Kidney epithelial cell (primary cell): ENCODE measurements at regions not wholly inside any gene's neighbourhood (a gene's known extent, or its start where the extent isn't known, plus 50 kb on each side); places are given as distances from the start of the nearest gene placed in this dataset.

Source experiments
- DNase-seq: peaks from one replicate; pipeline ENCODE4 v3.0.0-alpha.2; 2010; ENCODE audit warnings: low read depth
- H3K27me3 ChIP-seq: 2 replicates; pipeline ENCODE4 v1.6.0; 2011; ENCODE audit warnings: low read length; ENCODE audit not compliant: control insufficient read depth, insufficient read depth
- H3K36me3 ChIP-seq: 2 replicates; pipeline ENCODE4 v1.5.1; 2011; ENCODE audit warnings: low read length; ENCODE audit not compliant: control insufficient read depth, insufficient read depth
- H3K4me3 ChIP-seq: 2 replicates; pipeline ENCODE4 v1.5.1; 2011; ENCODE audit warnings: low read depth, mild to moderate bottlenecking, control low read depth, low read length
- TF ChIP-seq, protein P1 (sequence below): IDR thresholded peaks from 2 replicates; pipeline ENCODE4 v1.5.1; 2011; ENCODE audit warnings: mild to moderate bottlenecking, moderate library complexity, low read length, control low read depth, inconsistent platforms; ENCODE audit not compliant: insufficient read depth, poor library complexity, severe bottlenecking

DNA sequence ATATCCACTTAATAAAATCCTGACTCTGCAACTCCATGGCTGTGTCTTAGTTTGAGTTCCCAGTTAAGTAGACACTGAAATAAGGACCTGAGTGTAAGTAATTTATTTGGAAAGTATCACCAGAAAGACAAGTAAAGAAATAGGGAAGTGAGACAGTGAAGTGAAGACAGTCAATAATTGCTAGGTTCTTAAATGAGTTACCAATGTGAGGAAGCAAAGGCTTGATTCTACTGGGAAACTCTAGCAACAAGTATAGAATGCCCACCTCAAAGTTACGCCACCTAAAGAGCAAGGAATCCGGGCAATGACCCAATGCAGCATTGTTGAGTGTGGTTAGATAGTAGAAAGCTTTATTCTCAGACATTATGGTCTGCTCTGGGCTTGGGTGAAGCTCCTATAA lies 383.9 kb downstream of the TLR4 start:
- Histone ChIP-seq H3K36me3 (no peaks in the 10 kb centered on the region), H3K27me3 (no peaks in the 10 kb centered on the region), H3K4me3 (no peak overlapping the region)
- DNase-seq, result no peak
- TF ChIP-seq, protein P1, sequence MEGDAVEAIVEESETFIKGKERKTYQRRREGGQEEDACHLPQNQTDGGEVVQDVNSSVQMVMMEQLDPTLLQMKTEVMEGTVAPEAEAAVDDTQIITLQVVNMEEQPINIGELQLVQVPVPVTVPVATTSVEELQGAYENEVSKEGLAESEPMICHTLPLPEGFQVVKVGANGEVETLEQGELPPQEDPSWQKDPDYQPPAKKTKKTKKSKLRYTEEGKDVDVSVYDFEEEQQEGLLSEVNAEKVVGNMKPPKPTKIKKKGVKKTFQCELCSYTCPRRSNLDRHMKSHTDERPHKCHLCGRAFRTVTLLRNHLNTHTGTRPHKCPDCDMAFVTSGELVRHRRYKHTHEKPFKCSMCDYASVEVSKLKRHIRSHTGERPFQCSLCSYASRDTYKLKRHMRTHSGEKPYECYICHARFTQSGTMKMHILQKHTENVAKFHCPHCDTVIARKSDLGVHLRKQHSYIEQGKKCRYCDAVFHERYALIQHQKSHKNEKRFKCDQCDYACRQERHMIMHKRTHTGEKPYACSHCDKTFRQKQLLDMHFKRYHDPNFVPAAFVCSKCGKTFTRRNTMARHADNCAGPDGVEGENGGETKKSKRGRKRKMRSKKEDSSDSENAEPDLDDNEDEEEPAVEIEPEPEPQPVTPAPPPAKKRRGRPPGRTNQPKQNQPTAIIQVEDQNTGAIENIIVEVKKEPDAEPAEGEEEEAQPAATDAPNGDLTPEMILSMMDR, result no peak

DNA sequence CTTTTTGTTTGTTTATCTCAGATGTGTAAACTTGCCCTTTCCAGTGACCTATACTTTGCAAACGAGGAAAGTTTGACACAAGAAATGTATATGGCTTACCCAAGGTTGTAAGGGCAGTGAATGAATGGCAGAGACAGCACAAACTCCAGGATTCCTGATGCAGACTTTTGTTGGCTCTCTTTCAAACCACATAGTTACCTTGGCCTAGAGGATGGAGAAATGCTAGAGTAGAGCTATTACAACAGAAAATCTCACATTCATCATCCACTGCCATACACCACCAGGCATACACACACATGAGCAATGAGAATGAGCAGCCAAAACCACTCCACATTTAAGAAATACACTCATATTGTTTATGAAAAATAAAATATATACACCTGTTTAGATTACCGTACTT lies 387.0 kb downstream of the TLR4 start:
- Histone ChIP-seq H3K27me3 (no peaks in the 10 kb centered on the region), H3K4me3 (no peak overlapping the region), H3K36me3 (no peaks in the 10 kb centered on the region)
- no peak for DNase-seq
- TF ChIP-seq, protein P1, result no peak

DNA sequence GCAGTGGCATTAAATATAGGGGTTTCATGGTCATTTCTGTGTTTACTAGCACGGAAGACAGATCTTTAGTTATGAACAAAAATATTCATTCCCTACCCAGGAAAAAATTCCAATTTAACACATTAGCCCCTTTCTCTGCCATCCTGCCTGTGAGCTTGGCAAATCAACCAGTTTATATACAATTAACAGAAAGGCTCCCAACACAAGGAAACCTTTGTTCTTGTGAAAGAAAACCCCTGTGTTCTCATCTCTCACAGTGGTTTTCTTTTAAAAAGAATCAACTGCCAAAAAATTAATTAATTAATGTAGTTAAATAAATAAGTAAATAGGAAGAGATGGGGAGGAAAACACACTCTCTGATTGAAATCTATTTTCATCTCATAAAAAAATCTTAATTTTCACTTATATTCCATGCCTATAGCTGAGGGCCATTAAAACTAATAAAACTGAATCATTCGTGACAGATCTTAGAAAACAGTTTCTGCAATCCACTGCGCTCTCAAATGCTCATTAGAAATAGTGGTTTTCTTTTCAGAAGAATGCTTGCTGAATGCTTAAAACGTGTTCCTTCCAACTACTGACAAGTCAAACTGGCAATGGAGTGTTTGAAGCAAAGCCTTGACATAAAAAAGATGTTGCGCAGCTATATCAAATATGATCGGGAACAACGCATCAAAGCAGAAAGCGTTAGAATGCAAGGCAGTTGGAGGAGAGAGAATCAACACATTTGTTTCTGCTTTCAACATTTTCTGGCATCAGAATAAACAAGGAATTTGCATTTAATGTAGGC lies 387.7 kb downstream of the TLR4 start:
- no peak overlapping the region for H3K4me3 ChIP-seq
- TF ChIP-seq, protein P1, result no peak
- H3K27me3 ChIP-seq, result no peaks in the 10 kb centered on the region
- H3K36me3 ChIP-seq, result no peaks in the 10 kb centered on the region
- no peak for DNase-seq

DNA sequence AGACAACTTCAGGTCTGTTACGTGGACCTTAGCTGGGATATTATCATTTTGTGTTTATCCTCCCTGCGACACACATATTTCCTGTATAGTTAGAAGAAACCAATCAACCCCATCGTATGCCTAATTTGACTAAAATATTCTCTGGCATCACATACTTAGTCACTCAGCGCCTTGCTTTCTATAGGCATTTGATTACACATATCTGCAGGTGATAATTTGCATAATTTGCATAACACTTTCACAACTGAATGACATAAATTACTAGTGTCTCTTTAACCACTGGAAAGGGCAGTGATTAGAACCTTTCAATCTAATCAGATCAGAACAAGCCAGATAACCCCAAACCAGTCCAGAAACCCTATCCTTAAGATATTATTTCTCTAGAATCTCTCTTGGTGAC lies 390.2 kb downstream of the TLR4 start:
- Histone ChIP-seq H3K4me3 (no peak overlapping the region), H3K27me3 (no peaks in the 10 kb centered on the region), H3K36me3 (no peaks in the 10 kb centered on the region)
- DNase-seq, result no peak
- TF ChIP-seq, protein P1, result no peak

DNA sequence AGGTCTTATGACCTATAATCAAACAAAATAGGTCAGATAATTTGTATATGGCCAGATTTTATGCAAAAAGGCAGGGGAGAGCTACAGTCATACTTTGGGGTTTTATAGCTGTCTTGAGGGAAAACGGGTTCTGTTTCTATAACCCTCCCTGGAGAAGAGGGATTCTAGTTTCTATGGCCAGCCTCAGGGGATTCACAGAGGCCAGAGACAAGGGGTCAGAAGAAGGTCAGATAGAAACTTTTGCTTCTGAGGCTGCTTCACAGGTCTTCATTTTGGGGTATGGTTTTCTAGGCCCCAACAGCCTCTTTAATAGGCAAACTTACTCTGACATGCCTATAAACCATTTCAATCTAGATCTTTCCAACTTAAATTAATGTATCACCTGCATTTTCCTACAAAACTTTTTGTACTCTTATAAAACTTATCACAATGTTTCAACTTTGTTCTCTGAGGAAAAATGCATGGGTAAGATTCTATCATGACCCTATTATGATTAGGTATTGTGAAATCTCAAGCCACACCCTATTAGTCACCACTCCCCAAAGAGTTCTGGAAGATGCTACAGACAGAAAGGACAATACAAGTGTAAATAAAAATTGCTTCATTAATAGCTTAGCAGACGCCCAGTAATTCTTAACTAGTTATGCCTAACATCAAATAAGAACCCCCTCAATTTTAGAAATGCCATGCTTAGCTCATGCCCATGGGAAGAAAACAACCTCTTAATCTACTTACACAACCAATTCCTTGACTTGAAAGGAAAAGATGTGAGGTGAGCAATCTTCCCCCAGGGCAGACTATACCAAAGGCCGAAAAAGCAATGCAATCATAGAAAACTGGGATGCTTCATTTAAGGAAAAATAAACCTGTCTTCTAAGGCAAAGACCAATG lies 396.6 kb downstream of the TLR4 start:
- TF ChIP-seq, protein P1, result no peak
- Histone ChIP-seq H3K36me3 (no peaks in the 10 kb centered on the region), H3K27me3 (no peaks in the 10 kb centered on the region), H3K4me3 (no peak overlapping the region)
- no peak for DNase-seq

DNA sequence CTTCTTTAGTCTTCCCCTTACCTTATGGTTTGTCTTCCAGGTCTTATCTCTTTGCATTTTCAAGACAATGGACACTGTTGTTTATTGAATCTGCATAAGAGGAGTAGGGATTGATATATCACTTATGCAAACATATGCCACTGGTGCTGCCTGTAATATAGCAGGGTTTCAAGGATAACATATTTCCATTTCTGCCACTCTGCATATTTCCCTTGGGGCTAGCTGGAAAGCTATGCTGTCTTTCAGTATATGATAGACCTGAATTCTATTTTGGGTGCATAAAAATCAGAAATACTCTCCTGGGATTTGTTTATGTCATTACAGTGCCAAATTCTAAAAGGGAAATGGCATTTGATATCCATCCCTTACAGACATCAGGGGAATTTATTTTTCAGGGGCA lies 400.2 kb downstream of the TLR4 start:
- no peak for DNase-seq
- Histone ChIP-seq H3K4me3 (no peak overlapping the region), H3K36me3 (no peaks in the 10 kb centered on the region), H3K27me3 (no peaks in the 10 kb centered on the region)
- TF ChIP-seq, protein P1, result no peak
